Panc1 (cell line): ENCODE measurements at regions not wholly inside any gene's neighbourhood (a gene's known extent, or its start where the extent isn't known, plus 50 kb on each side); places are given as distances from the start of the nearest gene placed in this dataset.

ENCODE experiments used
- ATAC-seq: fragments of 200-7000 bp; cut with Tn5 transposase; 2 replicates; pipeline ENCODE4 v1.9.1; 2020; ENCODE audit warnings: mild to moderate bottlenecking, moderate library complexity
- BruUV-seq: library from RNA; stranded (reverse); fragments of 400-500 nt; replicated peaks from 2 replicates; lab custom pipeline; 2021; lab: Mats Ljungman, UMichigan
- CTCF ChIA-PET: fragments of 300-600 bp; sonication (Branson Sonifier 250); formaldehyde crosslinking; loops from one replicate; lab custom pipeline; 2022; ENCODE audit warnings: antibody characterized with exemption; lab: Charles Lee
- POLR2A ChIA-PET: fragments of 300-600 bp; sonication (Branson Sonifier 250); formaldehyde crosslinking; loops from one replicate; lab custom pipeline; 2022; ENCODE audit warnings: antibody characterized with exemption; lab: Charles Lee
- DNase-seq: peaks from one replicate; pipeline ENCODE4 v3.0.0-alpha.2; 2010; ENCODE audit warnings: low read depth, low spot score
- H3K27ac ChIP-seq: 2 replicates; pipeline ENCODE4 v1.5.1; 2011; ENCODE audit warnings: mild to moderate bottlenecking, low read length, inconsistent platforms
- H3K27me3 ChIP-seq: fragments of 200-500 bp; sonication (Bioruptor generic); 2 replicates; pipeline ENCODE4 v1.6.0; 2014; ENCODE audit warnings: low read length, inconsistent platforms; ENCODE audit not compliant: control insufficient read depth, insufficient read depth
- H3K36me3 ChIP-seq: fragments of 200-500 bp; sonication (Bioruptor generic); 2 replicates; pipeline ENCODE4 v1.5.1; 2014; ENCODE audit warnings: inconsistent platforms, mild to moderate bottlenecking, low read length, moderate library complexity; ENCODE audit not compliant: control insufficient read depth, insufficient read depth
- H3K4me1 ChIP-seq: 2 replicates; pipeline ENCODE4 v1.5.1; 2011; ENCODE audit warnings: inconsistent platforms, mild to moderate bottlenecking, low read length, moderate library complexity; ENCODE audit not compliant: control insufficient read depth, insufficient read depth
- H3K4me3 ChIP-seq, 2 experiments: 2 replicates each; pipeline ENCODE4 v1.5.1; 2011 to 2012; ENCODE audit warnings: low read depth in 2 of 2, low read length in 2 of 2, mild to moderate bottlenecking in 2 of 2, inconsistent platforms in 1 of 2, moderate library complexity in 1 of 2
- H3K9me3 ChIP-seq: fragments of 200-500 bp; sonication (Bioruptor generic); 2 replicates; pipeline ENCODE4 v1.5.1; 2014; ENCODE audit warnings: low read depth, mild to moderate bottlenecking, inconsistent platforms, low read length, moderate library complexity; ENCODE audit not compliant: control insufficient read depth, insufficient read depth
- CTCF ChIP-seq: fragments of 450-650 bp; IDR thresholded peaks from 2 replicates; pipeline ENCODE4 v1.5.1; 2017; ENCODE audit warnings: mild to moderate bottlenecking
- POLR2AphosphoS5 ChIP-seq: IDR thresholded peaks from 2 replicates; pipeline ENCODE4 v1.6.1; 2012; ENCODE audit warnings: mild to moderate bottlenecking, low read depth, low read length, moderate library complexity
- REST ChIP-seq, 2 experiments: IDR thresholded peaks; 2 replicates each; pipeline ENCODE4 v1.6.1; 2011 to 2012; ENCODE audit warnings: low read depth in 2 of 2, control low read depth in 1 of 2, low read length in 1 of 2, mild to moderate bottlenecking in 1 of 2, moderate library complexity in 1 of 2; ENCODE audit not compliant: insufficient read depth in 1 of 2
- SIN3A ChIP-seq: IDR thresholded peaks from 2 replicates; pipeline ENCODE4 v1.6.1; 2012; ENCODE audit warnings: low read depth, mild to moderate bottlenecking, low read length, moderate library complexity, borderline replicate concordance; ENCODE audit not compliant: insufficient read depth
- TCF7L2 ChIP-seq: IDR thresholded peaks from 2 replicates; pipeline ENCODE4 v1.6.1; 2011; ENCODE audit warnings: mild to moderate bottlenecking, low read depth, low read length, inconsistent platforms
- in situ Hi-C: cut with HindIII; loops from 2 replicates; pipeline ENCODE4 v1.10.0; 2016; ENCODE audit warnings: low sequenced_read_pairs, low pct_unique_long_range_greater_than_20kb
- intact Hi-C: fragments of 100-400 bp; cut with micrococcal nuclease; formaldehyde crosslinking; loops from one replicate; pipeline ENCODE4 v1.10.0; 2022; ENCODE audit not compliant: unreplicated experiment

- no peaks in the 10 kb centered on the region for H3K4me1 ChIP-seq
- no peaks in the 10 kb centered on the region for H3K9me3 ChIP-seq
- H3K36me3 ChIP-seq: no peaks in the 10 kb centered on the region
- in situ Hi-C loops: no loop called here
- ChIA-PET POLR2A (no interaction called here), CTCF (no interaction called here)
- no peaks in the 10 kb centered on the region for H3K27me3 ChIP-seq
- intact Hi-C loops: no loop called here
- ATAC-seq (no peak), DNase-seq (no peak)
- no peak for TF ChIP-seq POLR2AphosphoS5
- no peak for TF ChIP-seq TCF7L2
- TF ChIP-seq REST (IDR thresholded peaks at IDR 0.05; ENCODE audit: insufficient read depth in 1 of 2, low read depth in 2 of 2, low read length in 1 of 2): no peak
- no peak for TF ChIP-seq CTCF
- TF ChIP-seq SIN3A: no peak
- H3K4me3 ChIP-seq: no peak overlapping the region
- BruUV-seq: no TSS peak
- no peak overlapping the region for H3K27ac ChIP-seq
Observed at GRCh38 chrX:129123795-129124194, 399.5 kb downstream of the SMARCA1 start.

DNA sequence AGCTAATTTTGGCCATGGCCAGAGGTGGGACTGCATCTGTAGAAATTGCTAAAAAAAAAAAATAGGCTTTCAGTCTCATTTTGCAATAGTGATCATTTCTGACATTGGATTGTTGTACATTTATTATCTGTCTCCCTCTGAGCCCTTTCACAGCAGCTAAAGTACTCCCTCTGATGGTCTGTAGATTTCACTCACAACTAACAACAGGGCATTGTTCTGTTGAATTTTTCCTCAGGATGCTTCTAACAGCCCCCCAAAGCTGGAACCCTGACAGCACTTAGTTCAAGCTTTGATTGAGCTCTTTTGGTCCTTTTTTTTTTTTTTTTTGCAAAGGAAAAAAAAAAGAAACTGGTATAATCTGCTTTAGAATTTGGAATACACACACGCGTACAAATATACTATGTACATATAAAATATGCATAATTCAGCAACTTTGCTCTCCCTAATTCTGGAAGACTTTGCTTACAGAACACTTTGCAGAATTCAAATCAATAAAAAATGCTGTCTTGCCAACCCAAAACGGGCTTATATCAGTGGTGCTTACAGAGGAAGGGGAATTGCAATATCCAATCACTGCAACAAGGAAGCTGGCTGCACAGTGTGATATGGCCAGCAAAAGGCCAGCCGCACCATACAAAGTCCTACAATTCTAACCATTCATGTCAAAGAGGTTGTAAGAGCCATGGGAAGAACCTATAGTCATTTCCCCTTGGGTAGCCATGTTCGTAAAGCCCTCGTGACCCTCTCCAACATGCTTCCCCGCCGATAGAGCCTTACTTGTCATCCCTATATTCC lies 406.4 kb downstream of the SMARCA1 start:
- POLR2A ChIA-PET: no interaction called here
- H3K27ac ChIP-seq: no peak overlapping the region
- no peaks in the 10 kb centered on the region for H3K9me3 ChIP-seq
- TF ChIP-seq SIN3A: no peak
- no peak for TF ChIP-seq TCF7L2
- peak; percentile 6; the same call in 1 of the 2 replicates for TF ChIP-seq CTCF
- no peak for TF ChIP-seq REST (IDR thresholded peaks at IDR 0.05; ENCODE audit: insufficient read depth in 1 of 2, low read depth in 2 of 2, low read length in 1 of 2)
- no peaks in the 10 kb centered on the region for H3K27me3 ChIP-seq
- in situ Hi-C loops: no loop called here
- no peaks in the 10 kb centered on the region for H3K4me1 ChIP-seq
- intact Hi-C loops: no loop called here
- no peaks in the 10 kb centered on the region for H3K36me3 ChIP-seq
- CTCF ChIA-PET: no interaction called here
- DNase-seq (no peak), ATAC-seq (no peak)
- H3K4me3 ChIP-seq: no peak overlapping the region
- BruUV-seq: no TSS peak
